ENCODE measurements at regions not wholly inside any gene's neighbourhood (a gene's known extent, or its start where the extent isn't known, plus 50 kb on each side); places are given as distances from the start of the nearest gene placed in this dataset.
A peak's percentile ranks its signal among the peaks of the same experiment; 100 is the strongest.

GRCh38 chr5:163706053-163706771, 200.8 kb downstream of the MAT2B start:
- no peak for TF ChIP-seq CTCF (IDR thresholded peaks at IDR 0.05; ENCODE audit: low read depth, low read length, missing control alignments)
- peak; percentile 20 for DNase-seq (ENCODE audit: extremely low read depth, low read depth)
- H3K4me3 ChIP-seq (replicated peaks; ENCODE audit: low read depth, low read length), result no peak overlapping the region

DNA sequence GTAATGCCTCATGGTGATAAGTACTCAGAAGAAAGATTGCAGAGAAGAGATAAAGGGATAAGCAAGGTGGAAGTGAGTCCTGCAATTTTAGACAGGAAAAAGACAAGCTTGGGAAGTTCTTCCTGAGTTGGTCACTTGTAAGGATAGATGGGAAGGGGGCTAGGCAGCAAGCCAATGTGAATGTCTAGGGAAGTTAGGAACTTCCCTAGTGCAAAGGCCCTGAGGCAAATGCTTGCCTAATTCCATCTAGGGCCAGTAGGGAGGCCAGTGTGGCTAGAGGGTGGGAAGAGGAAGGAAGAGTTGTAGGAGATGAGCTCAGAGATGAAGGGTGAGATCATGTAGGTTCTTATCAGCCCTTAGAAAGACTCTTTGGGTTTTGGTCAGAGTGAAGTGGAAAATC, 206.6 kb downstream of the MAT2B start:
- H3K4me3 ChIP-seq (replicated peaks; ENCODE audit: low read depth, low read length), result no peak overlapping the region
- no peak for DNase-seq (ENCODE audit: extremely low read depth, low read depth)
- no peak for TF ChIP-seq CTCF (IDR thresholded peaks at IDR 0.05; ENCODE audit: low read depth, low read length, missing control alignments)

DNA sequence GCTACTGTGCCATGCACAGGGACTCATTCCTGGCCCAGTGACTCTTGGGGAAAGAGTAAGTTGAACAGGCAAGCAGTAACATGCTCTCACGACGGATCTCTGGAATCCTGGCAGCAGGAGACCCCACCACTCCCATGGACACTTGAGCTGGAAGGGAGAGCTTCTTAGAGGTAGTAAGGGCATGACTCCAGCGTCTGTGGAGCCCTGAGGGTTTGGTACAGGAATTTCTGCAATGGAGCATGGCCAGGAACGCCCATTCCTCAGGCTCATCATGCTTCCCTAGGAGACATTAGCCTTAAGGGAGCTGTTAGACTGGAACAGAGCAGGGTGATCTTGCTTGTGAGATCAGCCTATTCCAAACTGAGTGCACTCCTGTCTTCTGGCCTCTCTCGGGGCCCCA, 212.9 kb downstream of the MAT2B start:
- TF ChIP-seq CTCF (IDR thresholded peaks at IDR 0.05; ENCODE audit: low read depth, low read length, missing control alignments), result no peak
- no peak for DNase-seq (ENCODE audit: extremely low read depth, low read depth)
- no peak overlapping the region for H3K4me3 ChIP-seq (replicated peaks; ENCODE audit: low read depth, low read length)

- no peak for TF ChIP-seq CTCF (IDR thresholded peaks at IDR 0.05; ENCODE audit: low read depth, low read length, missing control alignments)
- no peak for DNase-seq (ENCODE audit: extremely low read depth, low read depth)
- no peak overlapping the region for H3K4me3 ChIP-seq (replicated peaks; ENCODE audit: low read depth, low read length)
These were observed 218.9 kb downstream of the MAT2B start for GRCh38 chr5:163724305-163724704.

DNA sequence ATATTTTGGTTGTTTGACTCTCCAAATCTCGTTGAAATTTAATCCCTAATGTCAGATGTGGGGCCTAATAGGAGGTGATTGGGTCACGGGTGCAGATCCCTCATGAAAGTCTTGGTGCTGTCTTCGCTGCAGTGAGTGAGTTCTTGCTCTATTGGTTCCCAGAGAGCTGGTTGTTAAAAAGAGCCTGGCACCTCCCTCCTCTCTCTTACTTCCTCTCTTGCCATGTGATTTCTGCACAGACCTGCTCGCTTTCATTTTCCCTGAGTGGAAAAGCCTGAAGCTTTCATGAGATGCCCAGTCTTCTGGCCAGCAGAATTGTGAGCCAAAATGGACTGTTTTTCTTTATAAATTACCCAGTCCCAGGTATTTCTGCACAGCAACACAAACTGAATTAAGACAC, 221.6 kb downstream of the MAT2B start:
- TF ChIP-seq CTCF (IDR thresholded peaks at IDR 0.05; ENCODE audit: low read depth, low read length, missing control alignments), result no peak
- DNase-seq (ENCODE audit: extremely low read depth, low read depth), result no peak
- H3K4me3 ChIP-seq (replicated peaks; ENCODE audit: low read depth, low read length), result no peak overlapping the region

GRCh38 chr5:163730206-163730756, 224.9 kb downstream of the MAT2B start:
- H3K4me3 ChIP-seq (replicated peaks; ENCODE audit: low read depth, low read length), result no peak overlapping the region
- no peak for DNase-seq (ENCODE audit: extremely low read depth, low read depth)
- no peak for TF ChIP-seq CTCF (IDR thresholded peaks at IDR 0.05; ENCODE audit: low read depth, low read length, missing control alignments)
